Keratinocyte (primary cell): ENCODE measurements at regions not wholly inside any gene's neighbourhood (a gene's known extent, or its start where the extent isn't known, plus 50 kb on each side); places are given as distances from the start of the nearest gene placed in this dataset.

ENCODE experiments used
- EZH2 ChIP-seq: IDR thresholded peaks from one replicate; pipeline ENCODE4 v1.6.1; 2012; ENCODE audit warnings: inconsistent platforms, mild to moderate bottlenecking, low read length, moderate library complexity
- TF ChIP-seq, protein P1 (sequence below), 3 experiments: IDR thresholded peaks in 1 of 3; conservative IDR thresholded peaks in 1 of 3; optimal IDR thresholded peaks in 1 of 3; 2 replicates in 2 of 3; 3 replicates in 1 of 3; pipeline versions ENCODE3 to v1.5.1; 2011; ENCODE audit warnings: low read length in 3 of 3, mild to moderate bottlenecking in 3 of 3, moderate library complexity in 2 of 3, control low read depth in 1 of 3, inconsistent platforms in 1 of 3; ENCODE audit not compliant: insufficient read depth in 2 of 3; ENCODE audit errors: extremely low read depth in 1 of 3

DNA sequence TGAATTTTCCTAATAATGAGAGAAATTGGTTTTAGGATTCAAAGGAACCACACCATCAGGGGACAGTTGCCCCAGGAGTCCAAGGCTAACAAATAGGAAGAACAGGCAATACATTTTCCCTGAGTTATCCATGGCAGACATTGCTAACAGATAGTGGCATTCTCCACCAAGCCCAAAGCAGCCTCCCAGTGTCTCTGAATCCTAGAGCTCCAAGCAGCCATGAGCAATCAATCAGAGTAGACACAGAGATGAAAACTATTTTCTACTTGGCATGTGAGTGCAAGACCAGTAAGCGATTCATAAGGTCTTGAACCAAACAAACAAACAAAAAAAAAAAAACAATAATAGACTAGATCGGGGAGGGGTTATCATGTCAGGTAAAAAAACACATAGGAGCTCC lies 515.7 kb downstream of the MED13L start:
- TF ChIP-seq, protein P1, sequence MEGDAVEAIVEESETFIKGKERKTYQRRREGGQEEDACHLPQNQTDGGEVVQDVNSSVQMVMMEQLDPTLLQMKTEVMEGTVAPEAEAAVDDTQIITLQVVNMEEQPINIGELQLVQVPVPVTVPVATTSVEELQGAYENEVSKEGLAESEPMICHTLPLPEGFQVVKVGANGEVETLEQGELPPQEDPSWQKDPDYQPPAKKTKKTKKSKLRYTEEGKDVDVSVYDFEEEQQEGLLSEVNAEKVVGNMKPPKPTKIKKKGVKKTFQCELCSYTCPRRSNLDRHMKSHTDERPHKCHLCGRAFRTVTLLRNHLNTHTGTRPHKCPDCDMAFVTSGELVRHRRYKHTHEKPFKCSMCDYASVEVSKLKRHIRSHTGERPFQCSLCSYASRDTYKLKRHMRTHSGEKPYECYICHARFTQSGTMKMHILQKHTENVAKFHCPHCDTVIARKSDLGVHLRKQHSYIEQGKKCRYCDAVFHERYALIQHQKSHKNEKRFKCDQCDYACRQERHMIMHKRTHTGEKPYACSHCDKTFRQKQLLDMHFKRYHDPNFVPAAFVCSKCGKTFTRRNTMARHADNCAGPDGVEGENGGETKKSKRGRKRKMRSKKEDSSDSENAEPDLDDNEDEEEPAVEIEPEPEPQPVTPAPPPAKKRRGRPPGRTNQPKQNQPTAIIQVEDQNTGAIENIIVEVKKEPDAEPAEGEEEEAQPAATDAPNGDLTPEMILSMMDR (optimal IDR thresholded peaks at IDR 0.05 in 1 of 3, IDR thresholded peaks at IDR 0.05 in 1 of 3, conservative IDR thresholded peaks at IDR 0.05 in 1 of 3; ENCODE audit: extremely low read depth in 1 of 3, insufficient read depth in 2 of 3, low read length in 3 of 3), result no peak
- TF ChIP-seq EZH2, result no peak
